SH-SY5Y (cell line): ENCODE measurements at regions not wholly inside any gene's neighbourhood (a gene's known extent, or its start where the extent isn't known, plus 50 kb on each side); places are given as distances from the start of the nearest gene placed in this dataset.

Source experiments
- GATA2 ChIP-seq: IDR thresholded peaks from 2 replicates; pipeline ENCODE4 v1.6.1; 2011; ENCODE audit warnings: mild to moderate bottlenecking, low read depth, low read length
- GATA3 ChIP-seq: IDR thresholded peaks from 2 replicates; pipeline ENCODE4 v1.6.1; 2011; ENCODE audit warnings: low read depth, mild to moderate bottlenecking, low read length, moderate library complexity

- TF ChIP-seq GATA2 (no peak), GATA3 (no peak)
These were observed 74.9 kb upstream of the IQSEC1 start for GRCh38 chr3:13148126-13148525.
